Chondrocyte (in vitro differentiated cells): ENCODE measurements at regions not wholly inside any gene's neighbourhood (a gene's known extent, or its start where the extent isn't known, plus 50 kb on each side); places are given as distances from the start of the nearest gene placed in this dataset.

ENCODE experiments used
- DNase-seq: peaks from one replicate; pipeline ENCODE4 v3.0.0; 2021; ENCODE audit warnings: mixed read lengths, low spot score
- H3K27ac Mint-ChIP-seq: one replicate; pipeline ENCODE4 v1.8.0; 2021; ENCODE audit warnings: mild to moderate bottlenecking, moderate library complexity, mixed read lengths; ENCODE audit not compliant: unreplicated experiment
- H3K27me3 Mint-ChIP-seq: 2 replicates; pipeline ENCODE4 v1.8.0; 2021; ENCODE audit warnings: low read depth, mixed read lengths
- H3K36me3 Mint-ChIP-seq: 2 replicates; pipeline ENCODE4 v1.8.0; 2021; ENCODE audit warnings: low read depth, mixed read lengths
- H3K4me1 Mint-ChIP-seq: 2 replicates; pipeline ENCODE4 v1.8.0; 2021; ENCODE audit warnings: low read depth, mild to moderate bottlenecking, mixed read lengths
- H3K4me3 Mint-ChIP-seq: one replicate; pipeline ENCODE4 v1.8.0; 2021; ENCODE audit warnings: mild to moderate bottlenecking, moderate library complexity, mixed read lengths; ENCODE audit not compliant: unreplicated experiment
- H3K9me3 Mint-ChIP-seq: 2 replicates; pipeline ENCODE4 v1.8.0; 2021; ENCODE audit warnings: low read depth, mixed read lengths
- TF ChIP-seq, protein P1 (sequence below): fragments of 200-600 bp; sonication (generic); IDR thresholded peaks from 2 replicates; pipeline ENCODE4 v1.5.0; 2021; ENCODE audit warnings: antibody characterized with exemption, mild to moderate bottlenecking, moderate library complexity

- DNase-seq, result no peak
- Mint-ChIP-seq H3K27me3 (no peaks in the 10 kb centered on the region), H3K4me1 (peaks cover 9% of the 10 kb centered on the region), H3K9me3 (no peaks in the 10 kb centered on the region), H3K4me3 (no peak overlapping the region), H3K36me3 (no peaks in the 10 kb centered on the region), H3K27ac (peak overlapping the region; percentile 24)
- TF ChIP-seq, protein P1, sequence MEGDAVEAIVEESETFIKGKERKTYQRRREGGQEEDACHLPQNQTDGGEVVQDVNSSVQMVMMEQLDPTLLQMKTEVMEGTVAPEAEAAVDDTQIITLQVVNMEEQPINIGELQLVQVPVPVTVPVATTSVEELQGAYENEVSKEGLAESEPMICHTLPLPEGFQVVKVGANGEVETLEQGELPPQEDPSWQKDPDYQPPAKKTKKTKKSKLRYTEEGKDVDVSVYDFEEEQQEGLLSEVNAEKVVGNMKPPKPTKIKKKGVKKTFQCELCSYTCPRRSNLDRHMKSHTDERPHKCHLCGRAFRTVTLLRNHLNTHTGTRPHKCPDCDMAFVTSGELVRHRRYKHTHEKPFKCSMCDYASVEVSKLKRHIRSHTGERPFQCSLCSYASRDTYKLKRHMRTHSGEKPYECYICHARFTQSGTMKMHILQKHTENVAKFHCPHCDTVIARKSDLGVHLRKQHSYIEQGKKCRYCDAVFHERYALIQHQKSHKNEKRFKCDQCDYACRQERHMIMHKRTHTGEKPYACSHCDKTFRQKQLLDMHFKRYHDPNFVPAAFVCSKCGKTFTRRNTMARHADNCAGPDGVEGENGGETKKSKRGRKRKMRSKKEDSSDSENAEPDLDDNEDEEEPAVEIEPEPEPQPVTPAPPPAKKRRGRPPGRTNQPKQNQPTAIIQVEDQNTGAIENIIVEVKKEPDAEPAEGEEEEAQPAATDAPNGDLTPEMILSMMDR, result no peak
These were observed 166.9 kb upstream of the OSR1 start for GRCh38 chr2:19525313-19525712.

- TF ChIP-seq, protein P1, result no peak
- Mint-ChIP-seq H3K36me3 (no peaks in the 10 kb centered on the region), H3K4me3 (no peak overlapping the region), H3K4me1 (peaks cover 6% of the 10 kb centered on the region), H3K27me3 (peaks cover under 1% of the 10 kb centered on the region), H3K27ac (no peak overlapping the region), H3K9me3 (no peaks in the 10 kb centered on the region)
- no peak for DNase-seq
These were observed 160.6 kb upstream of the OSR1 start for GRCh38 chr2:19519045-19519444.

GRCh38 chr2:19507137-19507536 lies 148.7 kb upstream of the OSR1 start:
- H3K27ac Mint-ChIP-seq, result no peak overlapping the region
- no peak overlapping the region for H3K4me3 Mint-ChIP-seq
- peaks cover 9% of the 10 kb centered on the region for H3K9me3 Mint-ChIP-seq
- H3K27me3 Mint-ChIP-seq, result peaks cover 6% of the 10 kb centered on the region
- H3K4me1 Mint-ChIP-seq, result no peaks in the 10 kb centered on the region
- H3K36me3 Mint-ChIP-seq, result peaks cover 3% of the 10 kb centered on the region
- no peak for DNase-seq
- TF ChIP-seq, protein P1, result no peak

- TF ChIP-seq, protein P1, result no peak
- Mint-ChIP-seq H3K27me3 (peaks cover 3% of the 10 kb centered on the region), H3K36me3 (no peaks in the 10 kb centered on the region), H3K27ac (no peak overlapping the region), H3K9me3 (peaks cover 3% of the 10 kb centered on the region), H3K4me1 (no peaks in the 10 kb centered on the region), H3K4me3 (no peak overlapping the region)
- DNase-seq, result no peak
These were observed 147.0 kb upstream of the OSR1 start for GRCh38 chr2:19505199-19506136.

GRCh38 chr2:19504400-19505198 lies 146.2 kb upstream of the OSR1 start:
- peaks cover 3% of the 10 kb centered on the region for H3K9me3 Mint-ChIP-seq
- TF ChIP-seq, protein P1, result no peak
- H3K4me1 Mint-ChIP-seq, result no peaks in the 10 kb centered on the region
- H3K36me3 Mint-ChIP-seq, result no peaks in the 10 kb centered on the region
- H3K27ac Mint-ChIP-seq, result no peak overlapping the region
- H3K27me3 Mint-ChIP-seq, result peaks cover 3% of the 10 kb centered on the region
- H3K4me3 Mint-ChIP-seq, result no peak overlapping the region
- no peak for DNase-seq
